ENCODE measurements at regions not wholly inside any gene's neighbourhood (a gene's known extent, or its start where the extent isn't known, plus 50 kb on each side); places are given as distances from the start of the nearest gene placed in this dataset.

DNA sequence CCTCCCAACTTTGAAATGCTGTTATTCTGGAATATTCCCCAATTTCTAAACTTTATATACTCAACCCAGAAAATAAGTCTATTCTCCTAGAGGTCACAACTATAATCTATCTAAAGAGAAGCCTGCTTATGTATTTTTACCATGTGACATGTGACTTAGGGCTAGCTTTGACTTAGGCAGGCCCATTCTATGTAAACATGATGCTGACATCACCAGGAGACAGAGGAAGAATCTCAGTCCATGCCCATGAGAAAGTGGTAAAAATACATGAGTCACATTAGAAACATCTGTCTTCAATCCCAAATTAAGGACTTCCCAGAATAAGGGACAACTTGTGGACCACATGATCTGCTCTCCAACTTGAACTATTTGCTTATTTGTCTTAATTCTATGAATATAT, 113.6 kb upstream of the ID4 start:
- Histone ChIP-seq H3K9me3 (ENCODE audit: insufficient read depth in 2 of 2, low read depth in 1 of 2, low read length in 1 of 2) (no peaks in the 10 kb centered on the region), H3K23me2 (ENCODE audit: low read depth, low read length) (no peaks in the 10 kb centered on the region; the same call in 1 of the 2 replicates), H3K4ac (replicated peaks; ENCODE audit: insufficient read length, low read depth, low read length) (no peak overlapping the region), H2BK12ac (ENCODE audit: low read depth, low read length) (no peak overlapping the region), H2BK120ac (replicated peaks; ENCODE audit: low read depth, low read length) (no peak overlapping the region), H3K79me1 (ENCODE audit: low read depth, low read length) (no peaks in the 10 kb centered on the region), H3K14ac (ENCODE audit: insufficient read length) (no peak overlapping the region), H2AK5ac (ENCODE audit: low read depth, low read length) (no peak overlapping the region), H2BK20ac (ENCODE audit: low read length) (no peak overlapping the region), H4K91ac (replicated peaks; ENCODE audit: insufficient read length, low read length) (no peak overlapping the region), H3K36me3 (ENCODE audit: control insufficient read depth in 2 of 4, insufficient read depth in 4 of 4, low read length in 3 of 4) (no peaks in the 10 kb centered on the region), H3K23ac (ENCODE audit: insufficient read length) (no peak overlapping the region), H3K4me1 (replicated peaks in 1 of 4; ENCODE audit: control insufficient read depth in 3 of 4, insufficient read depth in 4 of 4, low read length in 3 of 4) (peaks cover 0 to 3% (median 1%) of the 10 kb centered on the region in 4 experiments; a peak in 3 of 7 replicates), H3K4me3 (ENCODE audit: extremely low read depth in 1 of 4, insufficient read depth in 2 of 4, low read depth in 3 of 4, low read length in 4 of 4) (no peak overlapping the region), H2AFZ (ENCODE audit: low read length) (no peak overlapping the region), H2BK5ac (ENCODE audit: low read depth, low read length) (no peak overlapping the region), H2BK15ac (ENCODE audit: low read length) (no peak overlapping the region), H3K27me3 (replicated peaks in 1 of 4; ENCODE audit: control insufficient read depth in 3 of 4, extremely low read depth in 1 of 4, insufficient read depth in 3 of 4, low read length in 3 of 4) (no peaks in the 10 kb centered on the region), H3K18ac (ENCODE audit: extremely low read depth, low read length) (no peak overlapping the region), H3K79me2 (ENCODE audit: control insufficient read depth in 1 of 2, insufficient read depth in 2 of 2, low read length in 2 of 2) (no peaks in the 10 kb centered on the region), H3K9ac (replicated peaks in 1 of 4; ENCODE audit: extremely low read depth in 1 of 4, low read depth in 3 of 4, low read length in 3 of 4) (no peak overlapping the region), H4K20me1 (replicated peaks in 1 of 2; ENCODE audit: control insufficient read depth in 1 of 2, insufficient read depth in 2 of 2, low read length in 2 of 2) (no peaks in the 10 kb centered on the region), H4K8ac (ENCODE audit: extremely low read depth, insufficient read depth, low read length) (no peak overlapping the region), H3K4me2 (ENCODE audit: insufficient read depth in 1 of 2, low read depth in 2 of 2, low read length in 2 of 2) (no peak overlapping the region), H3K56ac (replicated peaks; ENCODE audit: insufficient read length, low read depth, low read length) (no peak overlapping the region), H3K27ac (ENCODE audit: low read depth, low read length) (no peak overlapping the region), H4K5ac (ENCODE audit: insufficient read length, low read depth, low read length) (no peak overlapping the region)
- DNase-seq (ENCODE audit: low read depth in 1 of 2, low spot score in 2 of 2): no peak
- FAIRE-seq: no peak
- TF ChIP-seq JUN (IDR thresholded peaks at IDR 0.05; ENCODE audit: low read depth, low read length): no peak
- TF ChIP-seq KDM4A (IDR thresholded peaks at IDR 0.05; ENCODE audit: low read depth, low read length, severe bottlenecking): no peak
- TF ChIP-seq POU5F1 (IDR thresholded peaks at IDR 0.05; ENCODE audit: low read depth, low read length): no peak
- no peak for TF ChIP-seq CTBP2 (IDR thresholded peaks at IDR 0.05; ENCODE audit: borderline replicate concordance, insufficient read depth, insufficient read length, low read length)
- no peak for TF ChIP-seq SP1 (IDR thresholded peaks at IDR 0.05; ENCODE audit: low read depth, low read length)
- no peak for TF ChIP-seq CBX8 (IDR thresholded peaks at IDR 0.05; ENCODE audit: borderline replicate concordance, low read depth, low read length)
- no peak for TF ChIP-seq GTF2F1 (IDR thresholded peaks at IDR 0.05; ENCODE audit: borderline replicate concordance, low read depth, low read length)
- no peak for TF ChIP-seq EGR1 (IDR thresholded peaks at IDR 0.05; ENCODE audit: borderline replicate concordance, low read depth, low read length)
- TF ChIP-seq TEAD4 (IDR thresholded peaks at IDR 0.05; ENCODE audit: low read depth, low read length): no peak
- POLR2A ChIA-PET (ENCODE audit: partially characterized antibody): no interaction called here
- CTCF ChIA-PET (ENCODE audit: partially characterized antibody): interaction anchor here (0.9 to 1.0 kb wide), 2 partner anchors 11 to 128 kb away, joined by 3 to 4 read pairs; no protein-coding TSS in a partner anchor

Data from H1 (cell line).